ENCODE measurements at regions not wholly inside any gene's neighbourhood (a gene's known extent, or its start where the extent isn't known, plus 50 kb on each side); places are given as distances from the start of the nearest gene placed in this dataset.
"Not testable (repeated sequence)": the region's sequence is repeated elsewhere in the genome, so short reads cannot be mapped to it uniquely, and the experiment has no call there.

- not testable (repeated sequence) for DNase-seq
These were observed 206.7 kb downstream of the ALG10 start for GRCh38 chr12:34229033-34229432.

GRCh38 chr12:34233618-34234017 is 211.3 kb downstream of the ALG10 start:
- no peak for DNase-seq

- no peak for DNase-seq
These were observed 213.8 kb downstream of the ALG10 start for GRCh38 chr12:34236073-34236472.

- no peak for DNase-seq
These were observed 222.3 kb downstream of the ALG10 start for GRCh38 chr12:34244608-34245007.

- no peak for DNase-seq
These were observed 227.0 kb downstream of the ALG10 start for GRCh38 chr12:34249271-34249670.

GRCh38 chr12:34251879-34252278 is 229.6 kb downstream of the ALG10 start:
- not testable (repeated sequence) for DNase-seq

GRCh38 chr12:34253674-34254073 is 231.4 kb downstream of the ALG10 start:
- no peak for DNase-seq

GRCh38 chr12:34257093-34257492 is 234.8 kb downstream of the ALG10 start:
- no peak for DNase-seq

- not testable (repeated sequence) for DNase-seq
These were observed 239.8 kb downstream of the ALG10 start for GRCh38 chr12:34262140-34262539.

GRCh38 chr12:34264110-34264509 is 241.8 kb downstream of the ALG10 start:
- no peak for DNase-seq

GRCh38 chr12:34273703-34274102 is 251.4 kb downstream of the ALG10 start:
- not testable (repeated sequence) for DNase-seq

- DNase-seq, result no peak
These were observed 252.8 kb downstream of the ALG10 start for GRCh38 chr12:34275129-34275528.

GRCh38 chr12:34286483-34286882 is 264.2 kb downstream of the ALG10 start:
- DNase-seq, result no peak

GRCh38 chr12:34286934-34287333 is 264.6 kb downstream of the ALG10 start:
- no peak for DNase-seq

GRCh38 chr12:34287437-34287836 is 265.1 kb downstream of the ALG10 start:
- DNase-seq, result no peak

- no peak for DNase-seq
These were observed 266.0 kb downstream of the ALG10 start for GRCh38 chr12:34287986-34288962.

GRCh38 chr12:34288963-34289345 is 266.7 kb downstream of the ALG10 start:
- no peak for DNase-seq

- DNase-seq, result no peak
These were observed 267.4 kb downstream of the ALG10 start for GRCh38 chr12:34289431-34290380.

GRCh38 chr12:34290381-34290995 is 268.2 kb downstream of the ALG10 start:
- DNase-seq, result no peak

- DNase-seq, result no peak
These were observed 268.7 kb downstream of the ALG10 start for GRCh38 chr12:34291001-34291400.

- no peak for DNase-seq
These were observed 269.2 kb downstream of the ALG10 start for GRCh38 chr12:34291426-34291901.

- no peak for DNase-seq
These were observed 270.7 kb downstream of the ALG10 start for GRCh38 chr12:34292736-34293625.
